ENCODE measurements at regions not wholly inside any gene's neighbourhood (a gene's known extent, or its start where the extent isn't known, plus 50 kb on each side); places are given as distances from the start of the nearest gene placed in this dataset.

- intact Hi-C loops (cut with micrococcal nuclease) = no loop called here
These were observed 211.4 kb downstream of the ERMARD start for GRCh38 chr6:169962604-169963469.

More at GRCh38 chr6:169962604-169963469, 211.4 kb downstream of the ERMARD start:
- Histone ChIP-seq H4K20me1 (ENCODE audit: insufficient read depth, low read length) (no peaks in the 10 kb centered on the region), H3K9me3 (replicated peaks in 1 of 2; ENCODE audit: control insufficient read depth in 1 of 2, insufficient read depth in 1 of 2, low read length in 2 of 2) (no peaks in the 10 kb centered on the region), H3K4me3 (replicated peaks in 1 of 3; ENCODE audit: low read depth in 2 of 3, low read length in 3 of 3) (peak overlapping the region in 2 of 3 experiments; percentile 43 to 68), H3K27ac (ENCODE audit: low read depth in 1 of 2, low read length in 2 of 2) (no peak overlapping the region), H3K79me2 (ENCODE audit: insufficient read depth, low read length) (no peaks in the 10 kb centered on the region), H3K27me3 (ENCODE audit: control insufficient read depth in 2 of 2, insufficient read depth in 2 of 2, low read length in 2 of 2) (peaks cover 0 to 15% of the 10 kb centered on the region in 2 donors), H3K4me1 (ENCODE audit: control insufficient read depth in 1 of 2, insufficient read depth in 2 of 2, low read length in 2 of 2) (peaks cover 26 to 29% of the 10 kb centered on the region in 2 donors), H3K9ac (ENCODE audit: insufficient read depth, low read length, poor library complexity, severe bottlenecking) (peak overlapping the region; percentile 60), H3K4me2 (replicated peaks; ENCODE audit: extremely low read depth, low read length, poor library complexity, severe bottlenecking) (peak overlapping the region; percentile 74), H2AFZ (ENCODE audit: insufficient read depth, low read depth, low read length, poor library complexity, severe bottlenecking) (peak overlapping the region; percentile 78), H3K36me3 (replicated peaks in 1 of 2; ENCODE audit: control insufficient read depth in 1 of 2, insufficient read depth in 2 of 2, low read length in 2 of 2) (no peaks in the 10 kb centered on the region)
- Mint-ChIP-seq H3K27ac (peak overlapping the region in 2 of 7 donors; percentile 57 to 72), H3K27me3 (ENCODE audit: low read depth in 3 of 3) (peaks cover 14 to 22% (median 18%) of the 10 kb centered on the region in 3 donors), H3K9me3 (peaks cover 0 to 10% (median 0%) of the 10 kb centered on the region in 7 donors), H3K36me3 (no peaks in the 10 kb centered on the region), H3K4me3 (peak overlapping the region; percentile 66 to 84), H3K4me1 (peaks cover 30% of the 10 kb centered on the region)
- no peak for DNase-seq
- 80% methylated on average over 41 of the region's 44 CpGs for WGBS (ENCODE audit: insufficient coverage)
- TF ChIP-seq CTCF (IDR thresholded peaks at IDR 0.05) = no peak

Data from CD14-positive monocyte (primary cell).